Thyroid gland (tissue), 4 donors: ENCODE measurements at regions not wholly inside any gene's neighbourhood (a gene's known extent, or its start where the extent isn't known, plus 50 kb on each side); places are given as distances from the start of the nearest gene placed in this dataset.

ENCODE experiments used
- POLR2A ChIP-seq, 2 donors: fragments of 450-650 bp; IDR thresholded peaks; one replicate each; pipeline ENCODE4 v1.6.1; 2017; ENCODE audit warnings: antibody characterized with exemption in 2 of 2, mild to moderate bottlenecking in 2 of 2, moderate library complexity in 1 of 2
- TF ChIP-seq, protein P1 (sequence below), 6 experiments: fragments of 200-600 bp in 3 of 6; fragments of 450-650 bp in 3 of 6; sonication (generic) in 3 of 6; IDR thresholded peaks; one replicate each; pipeline ENCODE4 v1.5.1; 2016 to 2019; ENCODE audit warnings: antibody characterized with exemption in 6 of 6, mild to moderate bottlenecking in 2 of 6, inconsistent platforms in 1 of 6, moderate library complexity in 1 of 6

- TF ChIP-seq POLR2A (IDR thresholded peaks at IDR 0.05): no peak
- TF ChIP-seq, protein P1, sequence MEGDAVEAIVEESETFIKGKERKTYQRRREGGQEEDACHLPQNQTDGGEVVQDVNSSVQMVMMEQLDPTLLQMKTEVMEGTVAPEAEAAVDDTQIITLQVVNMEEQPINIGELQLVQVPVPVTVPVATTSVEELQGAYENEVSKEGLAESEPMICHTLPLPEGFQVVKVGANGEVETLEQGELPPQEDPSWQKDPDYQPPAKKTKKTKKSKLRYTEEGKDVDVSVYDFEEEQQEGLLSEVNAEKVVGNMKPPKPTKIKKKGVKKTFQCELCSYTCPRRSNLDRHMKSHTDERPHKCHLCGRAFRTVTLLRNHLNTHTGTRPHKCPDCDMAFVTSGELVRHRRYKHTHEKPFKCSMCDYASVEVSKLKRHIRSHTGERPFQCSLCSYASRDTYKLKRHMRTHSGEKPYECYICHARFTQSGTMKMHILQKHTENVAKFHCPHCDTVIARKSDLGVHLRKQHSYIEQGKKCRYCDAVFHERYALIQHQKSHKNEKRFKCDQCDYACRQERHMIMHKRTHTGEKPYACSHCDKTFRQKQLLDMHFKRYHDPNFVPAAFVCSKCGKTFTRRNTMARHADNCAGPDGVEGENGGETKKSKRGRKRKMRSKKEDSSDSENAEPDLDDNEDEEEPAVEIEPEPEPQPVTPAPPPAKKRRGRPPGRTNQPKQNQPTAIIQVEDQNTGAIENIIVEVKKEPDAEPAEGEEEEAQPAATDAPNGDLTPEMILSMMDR (IDR thresholded peaks at IDR 0.05): no peak
Measured at GRCh38 chr21:38042246-38042645, 126.0 kb upstream of the KCNJ6 start.
